C4-2B (cell line): ENCODE measurements at regions not wholly inside any gene's neighbourhood (a gene's known extent, or its start where the extent isn't known, plus 50 kb on each side); places are given as distances from the start of the nearest gene placed in this dataset.
"Not testable (repeated sequence)": the region's sequence is repeated elsewhere in the genome, so short reads cannot be mapped to it uniquely, and the experiment has no call there.

ENCODE experiments used
- H3K27ac ChIP-seq: fragments of 450-650 bp; 2 replicates; pipeline ENCODE4 v1.5.1; 2017
- ZFX ChIP-seq: fragments of 450-650 bp; IDR thresholded peaks from 2 replicates; pipeline ENCODE4 v1.6.1; 2017
- TF ChIP-seq, protein P1 (sequence below): fragments of 450-650 bp; conservative IDR thresholded peaks from 2 replicates; pipeline ENCODE4 v1.5.1; 2017; ENCODE audit warnings: mild to moderate bottlenecking

DNA sequence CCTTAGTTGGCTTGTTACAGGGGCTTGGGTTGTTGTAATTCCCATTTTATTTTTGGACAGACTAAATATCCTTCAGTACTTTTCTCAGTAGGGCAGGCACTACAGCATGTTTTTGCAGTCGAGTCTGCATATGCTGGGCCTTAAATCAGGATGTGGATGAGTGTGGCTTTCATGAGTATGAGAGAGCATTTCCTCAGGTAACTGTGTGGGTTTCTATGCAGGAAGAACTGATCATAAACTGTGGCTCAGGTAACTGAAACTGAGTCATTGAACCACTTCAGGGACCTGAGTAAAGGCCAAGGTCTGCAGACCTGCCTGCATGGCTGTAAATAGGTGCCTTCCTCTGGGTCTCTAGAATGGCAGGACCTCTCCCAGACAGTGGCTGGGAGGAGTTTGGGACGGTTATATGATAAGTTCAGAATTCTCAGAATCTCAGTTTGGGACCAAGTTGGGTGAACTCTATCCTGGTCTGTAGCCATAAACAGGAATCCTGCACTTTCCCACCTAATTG lies 112.1 kb downstream of the ZNF737 start:
- no peak overlapping the region for H3K27ac ChIP-seq
- no peak for TF ChIP-seq ZFX
- TF ChIP-seq, protein P1, sequence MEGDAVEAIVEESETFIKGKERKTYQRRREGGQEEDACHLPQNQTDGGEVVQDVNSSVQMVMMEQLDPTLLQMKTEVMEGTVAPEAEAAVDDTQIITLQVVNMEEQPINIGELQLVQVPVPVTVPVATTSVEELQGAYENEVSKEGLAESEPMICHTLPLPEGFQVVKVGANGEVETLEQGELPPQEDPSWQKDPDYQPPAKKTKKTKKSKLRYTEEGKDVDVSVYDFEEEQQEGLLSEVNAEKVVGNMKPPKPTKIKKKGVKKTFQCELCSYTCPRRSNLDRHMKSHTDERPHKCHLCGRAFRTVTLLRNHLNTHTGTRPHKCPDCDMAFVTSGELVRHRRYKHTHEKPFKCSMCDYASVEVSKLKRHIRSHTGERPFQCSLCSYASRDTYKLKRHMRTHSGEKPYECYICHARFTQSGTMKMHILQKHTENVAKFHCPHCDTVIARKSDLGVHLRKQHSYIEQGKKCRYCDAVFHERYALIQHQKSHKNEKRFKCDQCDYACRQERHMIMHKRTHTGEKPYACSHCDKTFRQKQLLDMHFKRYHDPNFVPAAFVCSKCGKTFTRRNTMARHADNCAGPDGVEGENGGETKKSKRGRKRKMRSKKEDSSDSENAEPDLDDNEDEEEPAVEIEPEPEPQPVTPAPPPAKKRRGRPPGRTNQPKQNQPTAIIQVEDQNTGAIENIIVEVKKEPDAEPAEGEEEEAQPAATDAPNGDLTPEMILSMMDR: no peak

DNA sequence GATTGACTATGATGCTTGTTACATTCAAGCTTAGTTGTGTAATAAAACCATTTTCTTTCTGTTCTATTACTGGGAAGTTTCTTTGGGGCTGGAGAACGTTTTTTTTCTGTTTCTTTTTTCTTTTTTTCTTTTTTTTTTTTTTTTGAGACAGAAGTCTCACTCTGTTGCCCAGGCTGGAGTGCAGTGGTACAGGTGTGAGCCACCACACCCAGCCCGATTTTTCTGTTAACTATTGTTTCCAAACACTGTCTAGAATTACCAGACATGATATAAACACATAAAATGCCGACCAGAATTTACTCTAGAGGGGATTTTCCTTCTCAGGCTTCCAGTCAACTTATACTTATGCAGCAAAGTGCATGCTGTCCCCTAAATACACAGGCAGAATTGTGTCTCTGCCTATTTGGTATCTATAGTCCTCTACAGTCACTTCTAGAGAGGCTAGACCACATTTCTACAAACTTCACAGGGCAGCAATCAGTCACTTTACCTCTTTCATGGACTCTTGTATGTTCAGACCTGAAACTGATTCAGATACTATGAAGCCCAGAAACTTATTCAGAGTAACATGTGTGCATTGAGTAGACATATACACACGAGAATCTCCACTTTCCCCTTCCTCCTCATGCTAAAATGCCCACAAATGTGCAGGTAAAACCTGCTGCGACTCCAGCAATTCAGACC lies 121.2 kb downstream of the ZNF737 start:
- TF ChIP-seq, protein P1: no peak
- no peak for TF ChIP-seq ZFX
- H3K27ac ChIP-seq: no peak overlapping the region

DNA sequence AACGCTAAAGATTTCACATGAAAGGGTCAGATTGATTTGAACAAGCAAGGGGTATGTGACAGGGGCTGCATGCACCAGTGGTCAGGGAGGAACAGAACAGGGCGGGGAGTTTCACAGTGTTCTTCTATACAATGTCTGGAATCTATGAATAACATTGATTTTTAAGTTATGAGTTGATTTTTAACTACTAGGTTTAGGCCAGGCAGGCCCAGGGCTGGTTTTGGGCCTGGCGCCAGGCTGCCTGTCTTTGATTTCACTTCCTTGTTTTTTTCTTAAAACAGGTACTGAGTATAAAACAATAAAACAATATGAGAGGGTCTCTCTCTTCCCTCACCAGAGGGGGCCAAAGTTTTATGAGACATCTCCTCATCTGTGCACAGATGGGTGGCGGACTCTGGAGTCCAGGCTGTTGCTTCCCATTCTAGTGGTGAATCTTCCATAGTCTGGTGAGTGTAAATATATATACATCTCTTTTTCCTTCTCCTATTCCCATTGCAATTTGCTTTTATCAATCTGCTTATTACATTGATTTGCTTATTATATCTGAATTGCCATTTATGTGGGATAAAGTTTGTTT lies 133.2 kb downstream of the ZNF737 start:
- H3K27ac ChIP-seq: not testable (repeated sequence)

DNA sequence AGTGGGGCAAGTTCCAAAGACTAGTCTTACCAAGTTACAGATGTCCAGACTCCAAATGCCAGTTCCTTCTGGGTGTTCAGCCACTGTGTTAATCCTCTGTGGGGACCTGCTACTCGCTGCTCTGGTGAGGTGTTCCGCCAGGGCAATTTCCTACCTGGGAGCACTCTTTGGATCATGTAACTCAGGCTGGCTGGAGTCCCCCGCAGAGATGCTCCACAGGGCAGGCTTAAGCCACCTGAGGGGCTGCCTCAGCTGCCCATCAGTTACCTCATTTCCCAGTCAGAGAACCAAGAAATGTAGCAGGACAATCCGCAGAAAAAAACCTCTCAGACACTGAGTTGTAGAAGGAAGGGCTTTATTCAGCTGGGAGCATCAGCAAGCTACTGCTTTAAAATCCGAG lies 133.8 kb downstream of the ZNF737 start:
- no peak overlapping the region for H3K27ac ChIP-seq
- TF ChIP-seq, protein P1: no peak
- no peak for TF ChIP-seq ZFX

DNA sequence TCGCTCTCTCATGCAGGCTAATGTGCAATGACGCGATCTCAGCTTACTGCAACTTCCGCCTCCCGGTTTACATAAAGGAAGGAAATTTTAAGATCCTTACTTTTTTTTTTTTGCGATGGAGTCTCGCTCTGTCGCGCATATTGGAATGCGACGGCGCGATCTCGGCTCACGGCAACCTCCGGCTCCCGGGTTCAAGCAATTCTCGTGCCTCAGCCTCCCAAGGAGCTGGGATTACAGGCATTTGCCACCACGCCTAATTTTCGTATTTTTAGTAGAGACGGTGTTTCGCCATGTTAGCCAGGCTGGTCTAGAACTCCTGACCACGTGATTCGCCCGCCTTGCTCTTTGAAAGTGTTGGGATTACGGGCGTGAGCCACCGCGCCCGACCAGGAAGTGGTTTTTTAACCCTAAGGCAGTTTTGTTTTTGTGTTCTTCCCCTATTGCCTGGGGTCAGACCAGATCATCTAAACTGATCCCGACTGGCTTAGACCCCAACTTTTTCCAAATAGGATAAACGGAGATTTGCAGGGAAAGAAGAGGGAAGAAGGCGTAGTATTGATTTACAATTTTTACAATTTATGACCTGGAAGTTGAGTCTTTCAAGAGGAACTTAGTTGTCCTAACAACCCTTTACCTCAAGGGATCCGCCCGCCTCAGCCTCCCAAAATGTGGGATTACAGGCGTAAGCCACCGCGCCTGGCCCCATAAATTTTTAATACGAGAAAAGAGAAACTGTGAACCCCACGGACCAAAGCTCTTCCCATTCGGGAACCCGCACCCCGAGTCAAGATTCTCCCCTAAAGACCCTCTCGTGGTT lies 142.0 kb downstream of the ZNF737 start:
- TF ChIP-seq, protein P1: no peak
- no peak for TF ChIP-seq ZFX
- no peak overlapping the region for H3K27ac ChIP-seq

DNA sequence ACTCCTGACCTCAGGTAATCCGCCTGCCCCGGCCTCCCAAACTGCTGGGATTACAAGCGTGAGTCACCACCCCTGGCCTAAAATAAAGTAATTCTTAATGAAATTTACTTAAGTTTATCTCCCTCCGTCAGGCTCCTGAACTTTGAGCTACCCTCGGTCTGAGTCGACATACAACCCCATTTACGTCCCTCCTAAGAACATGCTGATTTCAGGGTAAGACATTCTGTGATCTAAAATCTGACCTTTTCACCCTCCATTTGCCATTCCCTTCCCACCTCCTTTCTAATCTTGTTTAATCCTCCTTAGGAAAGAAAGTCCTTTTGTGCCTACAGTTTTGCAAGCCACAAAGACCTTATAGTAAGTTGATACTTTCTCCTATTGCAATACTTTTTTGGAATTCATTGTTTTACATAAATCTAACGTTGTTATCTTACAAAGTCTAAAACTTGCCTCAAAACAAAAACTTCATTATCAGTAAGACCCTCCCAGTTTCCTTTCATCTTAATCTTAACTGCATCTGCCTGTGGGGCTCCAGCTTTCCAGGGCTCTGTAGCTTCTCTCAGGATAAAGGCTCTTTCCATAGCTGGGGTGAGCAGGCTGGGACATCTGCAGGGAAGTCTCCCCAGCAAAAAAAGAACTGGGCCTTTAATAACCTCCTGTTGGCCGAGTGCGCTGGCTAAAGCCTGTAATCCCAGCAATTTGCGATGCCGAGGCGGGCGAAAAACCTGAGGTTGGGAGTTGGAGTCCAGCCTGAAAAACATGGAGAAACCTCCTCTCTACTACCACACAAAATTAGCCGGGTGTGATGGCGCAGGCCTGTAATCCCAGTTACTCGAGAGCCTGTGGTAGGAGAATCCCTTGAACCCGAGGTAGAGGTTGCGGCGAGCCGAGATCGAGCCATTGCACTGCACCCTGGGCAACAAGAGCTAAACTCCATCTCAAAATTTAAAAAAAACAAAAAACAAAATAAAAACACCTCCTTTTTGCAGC lies 143.1 kb downstream of the ZNF737 start:
- no peak for TF ChIP-seq ZFX
- TF ChIP-seq, protein P1: no peak

DNA sequence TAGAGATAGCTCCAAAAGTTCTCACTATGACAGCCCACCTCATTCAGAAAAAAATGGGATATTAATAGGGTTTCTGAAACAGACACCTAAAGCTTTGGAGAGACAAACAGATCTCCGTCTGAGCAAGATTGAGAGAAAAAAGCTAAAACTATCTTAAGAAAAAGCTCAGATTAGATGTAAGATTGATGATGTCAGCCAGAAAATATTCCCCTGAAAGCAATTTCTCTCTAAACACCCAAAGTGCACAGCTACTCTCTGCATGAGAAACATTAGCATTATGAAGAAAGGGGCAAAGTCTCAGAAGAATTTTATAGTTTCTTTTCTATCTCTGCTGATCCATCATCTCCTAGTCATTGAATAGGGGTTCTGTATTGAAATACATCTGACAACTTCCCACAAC lies 148.9 kb downstream of the ZNF737 start:
- H3K27ac ChIP-seq: no peak overlapping the region
- TF ChIP-seq, protein P1: no peak
- no peak for TF ChIP-seq ZFX

More for the DNA sequence above, 143.1 kb downstream of the ZNF737 start:
- H3K27ac ChIP-seq: no peak overlapping the region
